Calu3 (cell line): ENCODE measurements at regions not wholly inside any gene's neighbourhood (a gene's known extent, or its start where the extent isn't known, plus 50 kb on each side); places are given as distances from the start of the nearest gene placed in this dataset.

Source experiments
- BruUV-seq: library from RNA; stranded (reverse); fragments of 400-500 nt; replicated peaks from 2 replicates; lab custom pipeline; 2021; lab: Mats Ljungman, UMichigan
- CTCF ChIA-PET: fragments of 300-600 bp; sonication (Branson Sonifier 250); formaldehyde crosslinking; loops from one replicate; lab custom pipeline; 2022; ENCODE audit warnings: antibody characterized with exemption; lab: Charles Lee
- DNase-seq: peaks from one replicate; pipeline ENCODE4 v3.0.0; 2022
- H3K27ac Mint-ChIP-seq: one replicate; pipeline ENCODE4 v1.8.0; 2022; ENCODE audit warnings: mixed read lengths; ENCODE audit not compliant: unreplicated experiment
- H3K27me3 Mint-ChIP-seq: one replicate; pipeline ENCODE4 v1.8.0; 2022; ENCODE audit warnings: mixed read lengths; ENCODE audit not compliant: unreplicated experiment
- H3K36me3 Mint-ChIP-seq: one replicate; pipeline ENCODE4 v1.8.0; 2022; ENCODE audit warnings: mild to moderate bottlenecking, moderate library complexity, mixed read lengths; ENCODE audit not compliant: insufficient read depth, unreplicated experiment
- H3K4me1 Mint-ChIP-seq: one replicate; pipeline ENCODE4 v1.8.0; 2022; ENCODE audit warnings: mild to moderate bottlenecking, low read depth, mixed read lengths; ENCODE audit not compliant: unreplicated experiment
- H3K4me3 Mint-ChIP-seq: one replicate; pipeline ENCODE4 v1.8.0; 2022; ENCODE audit warnings: mild to moderate bottlenecking, low read depth, moderate library complexity, mixed read lengths; ENCODE audit not compliant: unreplicated experiment
- H3K9me3 Mint-ChIP-seq: one replicate; pipeline ENCODE4 v1.8.0; 2022; ENCODE audit warnings: low read depth, mixed read lengths; ENCODE audit not compliant: unreplicated experiment
- intact Hi-C: fragments of 100-400 bp; cut with micrococcal nuclease; formaldehyde crosslinking; loops from one replicate; pipeline ENCODE4 v1.10.0; 2022; ENCODE audit not compliant: unreplicated experiment
- TF ChIP-seq, protein P1 (sequence below): fragments of 200-600 bp; IDR thresholded peaks from one replicate; pipeline ENCODE4 v1.8.0; 2022; ENCODE audit warnings: antibody characterized with exemption; ENCODE audit not compliant: unreplicated experiment

DNA sequence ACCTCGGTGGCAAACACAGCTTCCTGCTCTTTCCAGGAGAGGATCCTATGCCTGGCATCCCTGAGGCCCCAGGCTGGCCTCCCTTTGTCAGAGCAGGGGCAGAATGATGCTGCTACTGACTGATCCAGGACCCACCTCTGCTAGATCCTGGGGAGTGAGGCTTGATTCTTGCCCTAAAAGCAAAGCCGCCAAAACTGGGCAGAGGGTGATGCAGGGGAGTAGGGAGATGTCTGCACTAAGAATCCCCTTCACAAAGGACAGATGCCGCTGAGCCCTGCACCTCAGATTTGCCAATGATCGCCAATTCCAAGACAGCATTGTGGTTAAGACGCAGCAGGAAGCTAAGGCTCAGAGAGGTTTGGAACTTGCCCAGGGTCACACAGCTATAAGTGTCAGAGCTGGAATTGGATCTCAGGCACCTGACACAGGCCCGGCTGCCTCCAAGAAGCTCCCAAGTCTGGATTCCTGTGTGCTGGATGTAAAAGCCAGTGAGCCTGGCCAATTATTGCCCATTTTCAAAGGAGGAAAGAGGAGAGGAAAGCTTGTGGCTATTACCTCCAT, 60.7 kb upstream of the TNRC6C start:
- TF ChIP-seq, protein P1, sequence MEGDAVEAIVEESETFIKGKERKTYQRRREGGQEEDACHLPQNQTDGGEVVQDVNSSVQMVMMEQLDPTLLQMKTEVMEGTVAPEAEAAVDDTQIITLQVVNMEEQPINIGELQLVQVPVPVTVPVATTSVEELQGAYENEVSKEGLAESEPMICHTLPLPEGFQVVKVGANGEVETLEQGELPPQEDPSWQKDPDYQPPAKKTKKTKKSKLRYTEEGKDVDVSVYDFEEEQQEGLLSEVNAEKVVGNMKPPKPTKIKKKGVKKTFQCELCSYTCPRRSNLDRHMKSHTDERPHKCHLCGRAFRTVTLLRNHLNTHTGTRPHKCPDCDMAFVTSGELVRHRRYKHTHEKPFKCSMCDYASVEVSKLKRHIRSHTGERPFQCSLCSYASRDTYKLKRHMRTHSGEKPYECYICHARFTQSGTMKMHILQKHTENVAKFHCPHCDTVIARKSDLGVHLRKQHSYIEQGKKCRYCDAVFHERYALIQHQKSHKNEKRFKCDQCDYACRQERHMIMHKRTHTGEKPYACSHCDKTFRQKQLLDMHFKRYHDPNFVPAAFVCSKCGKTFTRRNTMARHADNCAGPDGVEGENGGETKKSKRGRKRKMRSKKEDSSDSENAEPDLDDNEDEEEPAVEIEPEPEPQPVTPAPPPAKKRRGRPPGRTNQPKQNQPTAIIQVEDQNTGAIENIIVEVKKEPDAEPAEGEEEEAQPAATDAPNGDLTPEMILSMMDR: no peak
- no peaks in the 10 kb centered on the region for H3K4me1 Mint-ChIP-seq
- peaks cover 83% of the 10 kb centered on the region for H3K27me3 Mint-ChIP-seq
- no TSS peak for BruUV-seq
- CTCF ChIA-PET: interaction anchor here (0.6 kb wide), 2 partner anchors 14 to 17 kb away, joined by 3 to 5 read pairs; no protein-coding TSS in a partner anchor
- intact Hi-C loops: no loop called here
- H3K4me3 Mint-ChIP-seq: no peak overlapping the region
- no peak overlapping the region for H3K27ac Mint-ChIP-seq
- H3K36me3 Mint-ChIP-seq: peaks cover 3% of the 10 kb centered on the region
- no peak for DNase-seq
- H3K9me3 Mint-ChIP-seq: no peaks in the 10 kb centered on the region

DNA sequence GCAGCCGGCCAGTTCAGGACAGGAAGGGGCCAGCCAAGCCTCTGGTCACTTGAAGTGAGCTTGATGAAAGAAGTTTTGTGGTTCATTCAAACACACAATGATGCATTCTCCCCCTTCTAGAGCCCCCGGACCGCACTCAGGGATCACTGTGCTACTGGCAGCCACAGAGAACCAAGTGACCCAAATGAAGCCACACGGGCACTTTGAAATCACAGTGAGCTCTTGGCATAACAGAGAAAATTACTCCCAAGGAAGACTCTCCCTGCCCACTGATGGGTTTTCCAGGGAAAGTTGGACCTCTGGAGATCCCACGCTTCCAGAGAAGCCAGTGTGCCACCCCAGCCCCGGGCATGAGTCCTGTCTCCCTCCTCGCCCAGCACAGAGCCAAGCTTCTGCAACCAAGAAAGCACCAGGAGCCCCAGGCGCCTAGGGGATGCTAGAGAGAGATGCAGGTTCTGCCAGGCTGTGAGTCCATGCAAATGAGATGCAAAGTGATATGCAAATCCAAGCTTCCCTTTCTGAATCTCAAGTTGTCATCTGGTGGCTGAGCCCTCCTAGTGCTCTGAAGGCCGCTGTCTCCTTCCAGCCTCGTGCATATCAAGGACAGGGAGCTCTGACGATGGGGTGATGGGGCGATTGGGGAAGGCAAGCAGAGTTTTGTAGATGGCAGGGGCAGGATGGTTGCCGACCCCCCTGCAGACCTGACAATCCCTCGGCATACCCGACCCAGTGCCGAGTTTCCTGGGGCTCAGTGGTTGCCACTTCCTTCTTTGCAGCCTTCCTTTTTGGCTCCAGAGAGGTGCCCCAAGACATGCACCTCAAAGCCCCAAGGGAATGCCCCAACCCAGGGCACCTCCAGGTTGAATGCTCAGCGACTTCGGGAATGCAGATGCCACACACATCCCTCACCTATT, 59.7 kb upstream of the TNRC6C start:
- no TSS peak for BruUV-seq
- TF ChIP-seq, protein P1: no peak
- Mint-ChIP-seq H3K4me1 (no peaks in the 10 kb centered on the region), H3K36me3 (peaks cover 2% of the 10 kb centered on the region), H3K27ac (no peak overlapping the region), H3K9me3 (no peaks in the 10 kb centered on the region), H3K27me3 (peaks cover 83% of the 10 kb centered on the region), H3K4me3 (no peak overlapping the region)
- CTCF ChIA-PET: interaction anchor here (0.6 kb wide), 1 partner anchor 18 kb away, joined by 5 read pairs; no protein-coding TSS in a partner anchor
- DNase-seq: no peak
- intact Hi-C loops: no loop called here

DNA sequence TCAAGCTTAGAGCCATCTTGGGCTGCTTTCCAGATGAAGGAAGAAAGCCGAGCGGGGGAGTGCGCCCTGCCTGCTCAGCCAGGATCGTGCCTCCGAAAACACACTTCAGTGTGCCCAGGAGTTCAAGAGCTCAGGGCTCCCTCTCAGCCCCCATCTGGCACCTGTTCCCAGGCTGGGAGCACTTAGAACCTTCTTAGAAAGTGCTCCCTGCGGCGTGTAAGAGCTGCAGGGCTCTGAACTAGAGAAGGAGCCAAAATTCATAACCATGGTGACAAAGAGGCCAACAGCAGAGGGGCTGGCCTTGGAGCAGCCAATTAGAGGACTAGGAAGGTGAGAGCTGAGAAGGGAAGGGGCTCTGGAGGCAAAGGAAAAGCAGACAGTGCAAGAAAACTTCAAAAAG, 59.0 kb upstream of the TNRC6C start:
- CTCF ChIA-PET: no interaction called here
- DNase-seq: no peak
- Mint-ChIP-seq H3K27me3 (peaks cover 83% of the 10 kb centered on the region), H3K4me3 (no peak overlapping the region), H3K9me3 (no peaks in the 10 kb centered on the region), H3K36me3 (no peaks in the 10 kb centered on the region), H3K27ac (no peak overlapping the region), H3K4me1 (no peaks in the 10 kb centered on the region)
- no TSS peak for BruUV-seq
- TF ChIP-seq, protein P1: no peak
- intact Hi-C loops: no loop called here

DNA sequence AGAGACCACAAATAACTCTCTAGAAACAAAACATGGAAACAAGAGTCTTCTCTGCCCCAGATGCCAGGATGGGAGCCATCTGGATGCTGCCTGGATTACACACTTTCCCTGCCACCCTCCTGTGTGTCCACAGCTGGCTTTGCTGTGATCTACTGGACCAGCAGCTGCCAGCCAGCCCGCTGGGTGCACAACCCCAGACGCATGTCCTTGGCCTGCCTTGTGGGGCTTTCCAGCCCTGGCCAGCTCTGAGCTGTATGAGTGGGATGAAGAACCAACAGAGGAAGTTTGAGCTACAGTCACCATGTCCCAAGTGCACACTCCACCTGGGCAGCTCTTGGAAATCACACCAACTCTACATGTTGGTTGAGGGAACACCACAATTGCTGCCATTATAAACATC, 57.0 kb upstream of the TNRC6C start:
- Mint-ChIP-seq H3K9me3 (no peaks in the 10 kb centered on the region), H3K4me1 (no peaks in the 10 kb centered on the region), H3K27me3 (peaks cover 98% of the 10 kb centered on the region), H3K36me3 (no peaks in the 10 kb centered on the region), H3K4me3 (no peak overlapping the region), H3K27ac (no peak overlapping the region)
- TF ChIP-seq, protein P1: no peak
- no TSS peak for BruUV-seq
- CTCF ChIA-PET: no interaction called here
- DNase-seq: no peak
- intact Hi-C loops: no loop called here
